Smooth muscle cell (in vitro differentiated cells): ENCODE measurements at regions not wholly inside any gene's neighbourhood (a gene's known extent, or its start where the extent isn't known, plus 50 kb on each side); places are given as distances from the start of the nearest gene placed in this dataset.

Experiments
- DNase-seq: peaks from one replicate; lab custom pipeline; 2025; ENCODE audit not compliant: unreplicated experiment; lab: John Stamatoyannopoulos, UW
- H2AFZ ChIP-seq: fragments of 200-600 bp; sonication (generic); 2 replicates; pipeline ENCODE4 v1.6.0; 2016; ENCODE audit warnings: antibody characterized with exemption, low read depth, mild to moderate bottlenecking
- H3F3A ChIP-seq: fragments of 200-600 bp; sonication (generic); 2 replicates; pipeline ENCODE4 v1.6.0; 2017; ENCODE audit warnings: antibody characterized with exemption, low read depth
- H3K27ac ChIP-seq: fragments of 200-600 bp; sonication (generic); 2 replicates; pipeline ENCODE4 v1.5.1; 2016; ENCODE audit warnings: low read depth, mild to moderate bottlenecking
- H3K27me3 ChIP-seq: fragments of 200-600 bp; sonication (generic); 2 replicates; pipeline ENCODE4 v1.6.1; 2016; ENCODE audit warnings: low read depth, mild to moderate bottlenecking
- H3K36me3 ChIP-seq: fragments of 200-600 bp; sonication (generic); 2 replicates; pipeline ENCODE4 v1.5.1; 2016; ENCODE audit warnings: low read depth
- H3K4me1 ChIP-seq: fragments of 200-600 bp; sonication (generic); 2 replicates; pipeline ENCODE4 v1.5.1; 2016; ENCODE audit warnings: low read depth
- H3K4me2 ChIP-seq: fragments of 200-600 bp; sonication (generic); 2 replicates; pipeline ENCODE4 v1.6.0; 2016; ENCODE audit warnings: mild to moderate bottlenecking
- H3K4me3 ChIP-seq: fragments of 200-600 bp; sonication (generic); 2 replicates; pipeline ENCODE4 v1.5.1; 2016; ENCODE audit warnings: mild to moderate bottlenecking
- H3K79me2 ChIP-seq: fragments of 200-600 bp; sonication (generic); 2 replicates; pipeline ENCODE4 v1.6.0; 2016; ENCODE audit warnings: low read depth, mild to moderate bottlenecking
- H3K9ac ChIP-seq: fragments of 200-600 bp; sonication (generic); 2 replicates; pipeline ENCODE4 v1.6.0; 2016; ENCODE audit warnings: low read depth
- H3K9me3 ChIP-seq: fragments of 200-600 bp; sonication (generic); replicated peaks from 2 replicates; pipeline ENCODE4 v1.5.1; 2016; ENCODE audit warnings: low read depth
- H4K20me1 ChIP-seq: fragments of 200-600 bp; sonication (generic); 2 replicates; pipeline ENCODE4 v1.6.0; 2016; ENCODE audit warnings: low read depth
- WGBS: methylation state at CpG from one replicate; pipeline ENCODE4 v1.1.7; 2016; ENCODE audit warnings: low lambda C conversion rate; 5-methylcytosine and 5-hydroxymethylcytosine counted together
- TF ChIP-seq, protein P1 (sequence below): fragments of 200-600 bp; sonication (generic); IDR thresholded peaks from 2 replicates; pipeline ENCODE4 v1.5.1; 2017; ENCODE audit warnings: borderline replicate concordance, mild to moderate bottlenecking, antibody characterized with exemption; ENCODE audit not compliant: insufficient read depth, poor library complexity, severe bottlenecking

DNA sequence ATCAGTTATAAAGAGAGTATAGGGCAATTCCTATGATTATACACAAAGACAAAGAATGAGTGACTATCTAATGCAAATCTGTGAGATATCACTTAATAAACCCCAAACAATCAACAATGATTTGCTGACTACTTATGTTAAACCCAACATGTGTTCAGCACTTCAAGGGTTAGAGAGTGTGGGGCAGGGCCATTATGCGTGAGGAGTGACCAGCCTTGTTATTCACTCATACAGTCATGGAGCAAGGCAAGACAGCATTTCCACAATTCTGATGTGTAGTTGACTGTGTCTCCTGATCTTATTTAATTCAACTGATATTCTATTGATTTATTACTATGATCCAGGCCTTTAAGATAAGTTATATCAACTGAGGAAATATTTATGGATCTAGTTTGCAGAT, 251.7 kb downstream of the CYRIA start:
- no peaks in the 10 kb centered on the region for H3K79me2 ChIP-seq
- no peak overlapping the region for H2AFZ ChIP-seq
- TF ChIP-seq, protein P1, sequence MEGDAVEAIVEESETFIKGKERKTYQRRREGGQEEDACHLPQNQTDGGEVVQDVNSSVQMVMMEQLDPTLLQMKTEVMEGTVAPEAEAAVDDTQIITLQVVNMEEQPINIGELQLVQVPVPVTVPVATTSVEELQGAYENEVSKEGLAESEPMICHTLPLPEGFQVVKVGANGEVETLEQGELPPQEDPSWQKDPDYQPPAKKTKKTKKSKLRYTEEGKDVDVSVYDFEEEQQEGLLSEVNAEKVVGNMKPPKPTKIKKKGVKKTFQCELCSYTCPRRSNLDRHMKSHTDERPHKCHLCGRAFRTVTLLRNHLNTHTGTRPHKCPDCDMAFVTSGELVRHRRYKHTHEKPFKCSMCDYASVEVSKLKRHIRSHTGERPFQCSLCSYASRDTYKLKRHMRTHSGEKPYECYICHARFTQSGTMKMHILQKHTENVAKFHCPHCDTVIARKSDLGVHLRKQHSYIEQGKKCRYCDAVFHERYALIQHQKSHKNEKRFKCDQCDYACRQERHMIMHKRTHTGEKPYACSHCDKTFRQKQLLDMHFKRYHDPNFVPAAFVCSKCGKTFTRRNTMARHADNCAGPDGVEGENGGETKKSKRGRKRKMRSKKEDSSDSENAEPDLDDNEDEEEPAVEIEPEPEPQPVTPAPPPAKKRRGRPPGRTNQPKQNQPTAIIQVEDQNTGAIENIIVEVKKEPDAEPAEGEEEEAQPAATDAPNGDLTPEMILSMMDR = no peak
- H3F3A ChIP-seq = no peaks in the 10 kb centered on the region
- H3K9ac ChIP-seq = no peak overlapping the region
- H3K4me1 ChIP-seq = no peaks in the 10 kb centered on the region
- H3K9me3 ChIP-seq = no peaks in the 10 kb centered on the region
- H3K27ac ChIP-seq = no peak overlapping the region
- H3K27me3 ChIP-seq = peaks cover 4% of the 10 kb centered on the region
- WGBS = 60% methylated on average over 1 of the region's 1 CpG
- DNase-seq = no peak
- H3K4me2 ChIP-seq = no peak overlapping the region
- no peaks in the 10 kb centered on the region for H4K20me1 ChIP-seq
- H3K36me3 ChIP-seq = no peaks in the 10 kb centered on the region
- H3K4me3 ChIP-seq = no peak overlapping the region

DNA sequence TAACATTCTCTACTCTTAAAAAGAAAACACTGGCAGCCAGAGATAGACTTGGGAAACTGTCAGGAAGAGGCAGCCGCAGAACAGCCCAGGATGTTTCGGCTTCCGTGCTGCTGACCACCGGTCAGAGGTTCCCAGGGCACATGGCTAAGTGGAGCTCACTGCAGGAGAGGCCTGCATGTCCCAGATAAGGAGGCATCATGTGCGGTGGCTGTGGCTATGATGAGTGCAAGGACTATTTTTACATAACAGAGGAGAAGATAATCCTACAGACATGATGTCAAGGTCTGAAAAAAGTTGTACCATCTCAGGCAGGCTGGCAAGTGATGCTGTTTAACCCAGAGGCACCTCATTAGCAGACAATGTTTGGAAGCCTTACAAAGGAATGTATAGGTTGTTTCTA, 252.3 kb downstream of the CYRIA start:
- Histone ChIP-seq H3K9ac (no peak overlapping the region), H3K36me3 (no peaks in the 10 kb centered on the region), H3K4me1 (no peaks in the 10 kb centered on the region), H2AFZ (no peak overlapping the region), H3K4me3 (no peak overlapping the region), H3K4me2 (no peak overlapping the region), H4K20me1 (no peaks in the 10 kb centered on the region), H3K27me3 (peaks cover 4% of the 10 kb centered on the region), H3F3A (no peaks in the 10 kb centered on the region), H3K79me2 (no peaks in the 10 kb centered on the region), H3K27ac (peak overlapping the region; percentile 49), H3K9me3 (no peaks in the 10 kb centered on the region)
- no peak for DNase-seq
- TF ChIP-seq, protein P1 = no peak
- WGBS = 29% methylated on average over 5 of the region's 5 CpGs

DNA sequence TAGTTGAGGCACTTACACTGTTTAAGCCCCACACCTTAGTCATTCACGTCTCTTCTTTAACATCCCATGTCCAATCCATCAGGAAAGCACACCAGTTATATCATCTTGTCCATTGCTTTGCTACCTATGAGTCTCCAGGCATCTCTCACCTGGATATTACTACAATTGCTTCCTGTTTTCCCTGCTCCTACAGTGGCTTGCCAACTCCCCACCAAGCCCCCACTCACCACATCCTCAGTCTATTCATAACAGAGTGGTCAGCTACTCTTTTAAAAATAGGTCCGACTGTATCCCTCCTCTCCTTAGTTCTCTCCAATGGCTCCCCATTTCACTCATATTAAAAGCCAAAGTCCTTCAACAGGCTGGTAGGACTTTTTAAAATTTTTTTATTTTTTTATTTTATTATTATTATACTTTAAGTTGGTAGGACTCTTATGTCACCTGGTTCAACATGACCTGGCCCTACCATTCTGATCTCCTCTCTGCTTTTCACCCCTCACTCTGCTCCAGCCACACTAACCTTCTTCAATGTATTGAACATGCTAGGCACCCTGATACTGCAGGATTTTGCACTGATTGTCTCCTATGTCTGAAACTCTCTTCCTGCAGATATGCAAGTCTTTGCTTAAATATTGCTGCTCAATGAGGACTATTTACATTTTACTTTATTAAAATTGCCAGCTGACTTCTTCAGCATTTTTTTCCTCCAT, 253.2 kb downstream of the CYRIA start:
- Histone ChIP-seq H3K79me2 (no peaks in the 10 kb centered on the region), H3K4me1 (no peaks in the 10 kb centered on the region), H3K4me3 (no peak overlapping the region), H3K4me2 (no peak overlapping the region), H2AFZ (no peak overlapping the region), H3F3A (no peaks in the 10 kb centered on the region), H3K9ac (no peak overlapping the region), H3K36me3 (no peaks in the 10 kb centered on the region), H3K27me3 (peaks cover 4% of the 10 kb centered on the region), H3K27ac (peak overlapping the region; percentile 49), H4K20me1 (no peaks in the 10 kb centered on the region), H3K9me3 (no peaks in the 10 kb centered on the region)
- no peak for DNase-seq
- TF ChIP-seq, protein P1 = no peak
- 97% methylated on average over 2 of the region's 2 CpGs for WGBS

DNA sequence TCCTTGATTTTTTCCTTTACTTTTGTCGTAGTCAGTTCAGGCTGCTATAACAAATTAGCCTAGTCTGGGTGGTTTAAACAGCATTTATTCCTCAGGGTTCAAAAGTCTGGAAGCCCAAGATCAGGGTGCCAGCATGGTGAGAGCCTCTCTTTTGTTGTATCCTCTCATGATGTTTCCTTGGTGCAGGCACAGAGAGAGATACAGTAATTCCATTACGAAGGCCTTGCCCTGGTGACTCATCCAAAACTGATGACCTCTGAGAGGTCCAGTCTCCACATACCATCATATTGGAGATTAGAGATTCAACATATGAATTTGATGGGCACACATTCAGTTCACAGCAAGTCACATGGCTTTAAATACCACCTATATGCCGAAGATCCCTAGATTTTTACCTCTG, 253.8 kb downstream of the CYRIA start:
- H3K4me3 ChIP-seq = no peak overlapping the region
- 83% methylated on average over 3 of the region's 3 CpGs for WGBS
- H3K9ac ChIP-seq = no peak overlapping the region
- peaks cover 5% of the 10 kb centered on the region for H3K4me1 ChIP-seq
- no peak overlapping the region for H3K27ac ChIP-seq
- no peak overlapping the region for H2AFZ ChIP-seq
- no peak for DNase-seq
- H4K20me1 ChIP-seq = no peaks in the 10 kb centered on the region
- H3K36me3 ChIP-seq = no peaks in the 10 kb centered on the region
- TF ChIP-seq, protein P1 = no peak
- no peak overlapping the region for H3K4me2 ChIP-seq
- no peaks in the 10 kb centered on the region for H3K27me3 ChIP-seq
- H3F3A ChIP-seq = no peaks in the 10 kb centered on the region
- no peaks in the 10 kb centered on the region for H3K79me2 ChIP-seq
- no peaks in the 10 kb centered on the region for H3K9me3 ChIP-seq
